ENCODE measurements at regions not wholly inside any gene's neighbourhood (a gene's known extent, or its start where the extent isn't known, plus 50 kb on each side); places are given as distances from the start of the nearest gene placed in this dataset.

GRCh38 chr11:128040603-128041002 lies 546.8 kb downstream of the ETS1 start:
- no peak for DNase-seq (ENCODE audit: low read depth in 3 of 3)

DNA sequence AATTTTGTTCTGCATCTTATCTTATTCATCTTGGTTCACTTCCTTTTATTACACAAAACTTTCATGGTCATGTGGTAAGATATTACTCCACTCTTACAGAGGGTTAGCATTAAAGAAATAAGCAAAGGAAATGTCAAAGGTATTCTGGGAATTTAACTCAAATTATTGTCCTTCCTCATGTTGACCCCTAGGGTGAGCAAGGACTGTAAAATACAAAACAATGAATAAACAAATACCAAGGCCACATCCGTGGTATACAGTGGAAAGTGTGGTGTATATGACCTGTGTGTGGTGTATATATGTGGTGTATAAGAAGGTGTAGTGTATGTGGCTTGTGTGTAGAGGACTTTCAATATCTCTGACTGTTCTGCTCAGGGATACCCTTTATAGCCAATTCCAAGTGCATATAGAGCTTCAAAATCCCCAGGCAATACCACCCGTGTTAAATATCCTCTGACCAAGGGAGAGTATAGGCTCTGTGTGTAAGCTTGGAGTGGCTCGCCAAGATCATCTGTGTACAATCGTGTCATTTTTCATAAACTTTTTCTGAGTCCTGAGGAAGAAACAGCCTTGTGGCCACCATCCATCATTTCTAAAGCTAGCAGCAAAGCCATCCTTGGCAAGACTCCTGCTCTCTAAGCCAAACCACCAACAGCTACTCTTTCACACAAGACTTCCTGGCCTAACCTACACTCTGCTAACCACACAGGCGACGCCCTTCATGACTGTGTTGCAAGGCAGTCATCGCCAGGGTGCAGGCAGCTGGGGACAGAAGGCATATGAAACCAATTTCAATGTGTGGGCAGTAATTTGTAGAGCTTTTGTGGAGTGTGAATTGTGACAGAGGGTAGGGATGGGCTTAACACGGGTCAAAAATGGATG lies 548.0 kb downstream of the ETS1 start:
- peak; percentile 47 to 71 (median 68) for DNase-seq (ENCODE audit: low read depth in 3 of 3)

- DNase-seq (ENCODE audit: low read depth in 3 of 3), result no peak
Measured at GRCh38 chr11:128036556-128037093, 550.7 kb downstream of the ETS1 start.

- no peak for DNase-seq (ENCODE audit: low read depth in 3 of 3)
Measured at GRCh38 chr11:128036006-128036405, 551.4 kb downstream of the ETS1 start.

DNA sequence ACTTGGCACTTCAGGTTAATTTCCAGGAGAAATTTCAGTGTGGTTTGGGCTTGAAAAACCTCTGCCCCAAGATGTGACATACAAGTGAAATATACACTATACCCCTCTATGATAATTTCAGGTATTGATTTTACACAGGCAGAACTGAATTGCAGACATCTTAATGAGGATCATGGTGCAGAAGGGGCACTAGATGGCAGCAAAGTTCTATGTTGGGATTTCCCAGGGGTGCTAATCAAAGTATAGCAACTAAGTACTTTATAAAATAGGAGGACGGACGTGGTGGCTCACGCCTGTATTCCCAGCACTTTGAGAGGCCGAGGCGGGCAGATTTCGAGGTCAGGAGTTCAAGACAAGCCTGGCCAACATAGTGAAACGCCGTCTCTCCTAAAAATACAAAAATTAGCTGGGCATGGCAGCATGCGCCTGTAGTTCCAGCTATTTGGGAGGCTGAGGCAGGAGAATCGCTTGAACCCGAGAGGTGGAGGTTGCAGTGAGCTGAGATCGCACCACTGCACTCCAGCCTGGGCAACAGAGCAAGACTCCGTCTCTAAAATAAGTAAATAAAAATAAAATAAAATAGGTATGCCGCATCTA lies 555.7 kb downstream of the ETS1 start:
- DNase-seq (ENCODE audit: low read depth in 3 of 3), result peak; percentile 35 to 57 (median 38)

- no peak for DNase-seq (ENCODE audit: low read depth in 3 of 3)
Measured at GRCh38 chr11:128029219-128029722, 558.1 kb downstream of the ETS1 start.

DNA sequence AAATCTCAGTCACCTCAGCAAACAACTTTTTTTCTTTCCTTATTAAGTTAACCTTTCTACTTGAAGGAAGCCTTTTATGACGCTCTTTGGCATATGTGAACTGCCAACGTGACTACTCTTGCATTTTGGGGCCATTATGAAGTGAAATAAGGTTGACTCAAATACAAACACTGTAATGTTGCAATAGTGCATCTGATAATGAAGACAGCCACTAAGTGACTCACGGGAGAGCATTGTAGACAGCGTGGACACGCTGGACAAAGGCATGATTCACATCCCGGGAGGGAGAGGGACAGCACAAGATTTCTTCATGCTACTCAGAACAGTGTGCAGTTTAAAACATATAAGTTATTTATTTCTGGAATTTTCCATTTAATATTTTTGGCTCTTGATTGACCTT lies 560.8 kb downstream of the ETS1 start:
- DNase-seq (ENCODE audit: low read depth in 3 of 3), result no peak

DNA sequence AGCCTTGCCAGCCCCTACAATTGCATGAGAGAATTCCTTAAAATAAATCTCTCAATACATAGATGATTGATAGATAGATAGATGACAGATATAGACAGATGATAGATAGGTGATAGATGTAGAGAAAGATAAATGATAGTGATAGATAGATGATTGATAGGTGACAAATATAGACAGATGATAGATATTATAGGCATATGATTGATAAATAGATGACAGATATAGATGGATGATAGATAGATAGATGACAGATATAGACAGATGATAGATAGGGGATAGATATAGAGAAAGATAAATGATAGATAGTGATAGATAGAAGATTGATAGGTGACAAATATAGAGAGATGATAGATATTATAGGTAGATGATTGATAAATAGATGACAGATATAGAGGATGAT lies 564.6 kb downstream of the ETS1 start:
- no peak for DNase-seq (ENCODE audit: low read depth in 3 of 3)

DNA sequence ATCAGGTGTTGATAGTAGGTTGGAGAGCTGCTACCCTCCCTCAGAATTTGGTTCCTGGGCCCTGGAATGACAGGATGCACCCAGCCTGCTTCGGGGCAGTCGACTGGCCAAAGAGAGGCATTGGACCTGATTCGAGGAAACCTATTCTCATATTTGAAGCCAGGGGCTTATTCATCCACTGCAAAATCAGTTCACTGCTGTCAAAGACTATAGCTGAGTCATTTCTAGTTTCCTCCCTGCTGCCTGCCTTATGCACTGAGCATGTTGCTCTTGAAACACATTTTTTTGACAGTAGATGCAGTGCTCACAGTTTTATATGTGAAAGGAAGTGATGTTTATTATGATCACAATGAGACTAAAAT lies 565.4 kb downstream of the ETS1 start:
- no peak for DNase-seq (ENCODE audit: low read depth in 3 of 3)

DNA sequence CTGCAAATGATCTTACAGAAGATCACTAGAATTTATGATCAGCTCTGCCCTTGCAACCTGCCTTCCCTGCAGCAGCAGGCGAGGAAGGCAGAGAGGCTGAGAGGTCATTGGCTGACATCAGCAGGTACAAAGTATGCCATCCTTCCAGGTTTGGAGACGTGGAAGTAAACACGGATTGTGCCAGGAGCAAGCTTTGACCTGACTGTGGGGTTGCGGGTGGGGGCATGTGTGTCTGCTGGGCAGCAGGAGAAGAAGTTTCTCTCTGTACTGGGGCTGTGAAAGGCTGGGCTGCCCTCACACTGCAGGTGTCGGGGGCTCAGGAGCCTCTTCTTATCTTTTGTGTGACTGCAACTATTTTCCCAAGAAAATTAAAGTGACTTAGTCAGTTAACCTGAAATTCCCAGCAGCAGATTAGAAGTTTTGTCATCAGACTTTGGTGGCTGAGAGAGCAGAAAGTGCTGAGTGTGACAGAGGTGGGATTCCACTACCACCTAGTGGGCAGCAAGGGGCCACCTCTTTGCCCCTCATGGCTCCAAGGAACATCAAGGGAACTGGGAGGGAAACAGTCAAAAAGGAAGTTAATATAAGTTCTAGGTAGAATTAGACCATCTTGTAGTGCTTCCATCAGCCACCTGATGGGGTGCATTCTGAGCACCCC lies 565.9 kb downstream of the ETS1 start:
- no peak for DNase-seq (ENCODE audit: low read depth in 3 of 3)

GRCh38 chr11:128018692-128019091 lies 568.7 kb downstream of the ETS1 start:
- DNase-seq (ENCODE audit: low read depth in 3 of 3), result no peak

GRCh38 chr11:128005562-128005961 lies 581.8 kb downstream of the ETS1 start:
- DNase-seq (ENCODE audit: low read depth in 3 of 3), result no peak

- no peak for DNase-seq (ENCODE audit: low read depth in 3 of 3)
Measured at GRCh38 chr11:127998421-127998820, 588.9 kb downstream of the ETS1 start.

DNA sequence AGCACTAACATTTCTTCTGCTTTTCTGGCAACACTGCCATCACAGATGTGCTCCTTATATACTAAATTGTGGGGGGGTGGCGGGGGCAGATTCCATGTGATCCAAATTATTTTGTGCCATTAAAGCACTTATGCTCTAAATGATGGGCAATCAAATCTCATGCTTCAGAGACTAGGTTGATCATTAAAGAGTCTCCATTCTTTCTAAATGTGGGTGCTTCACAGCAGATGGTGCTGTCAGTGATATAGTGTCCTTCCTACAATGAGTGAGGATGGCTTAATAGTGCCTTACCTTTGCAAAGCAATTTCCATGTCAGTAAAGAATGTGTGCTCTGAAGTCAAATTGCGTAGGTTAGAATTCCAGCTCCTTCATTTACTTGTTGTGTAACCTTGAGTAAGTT lies 589.8 kb downstream of the ETS1 start:
- no peak for DNase-seq (ENCODE audit: low read depth in 3 of 3)

GRCh38 chr11:127996825-127997224 lies 590.5 kb downstream of the ETS1 start:
- no peak for DNase-seq (ENCODE audit: low read depth in 3 of 3)

DNA sequence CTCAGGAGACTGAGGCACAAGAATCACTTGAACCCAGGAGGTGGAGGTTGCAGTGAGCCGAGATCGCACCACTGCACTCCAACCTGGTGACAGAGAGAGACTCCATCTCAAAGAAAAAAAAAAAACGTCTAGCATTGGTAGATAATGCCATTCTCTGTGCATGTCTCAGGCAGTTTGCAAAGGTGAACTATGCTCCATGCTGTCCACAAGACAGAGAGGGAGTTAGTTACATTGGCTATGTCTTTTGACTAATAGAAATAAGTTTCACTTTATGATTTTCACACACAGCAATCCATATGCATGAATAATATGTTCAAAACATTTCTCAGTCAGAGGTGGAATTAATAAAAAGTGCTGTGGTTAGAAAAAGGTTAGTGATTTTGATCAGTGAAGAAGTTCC lies 591.4 kb downstream of the ETS1 start:
- no peak for DNase-seq (ENCODE audit: low read depth in 3 of 3)

DNA sequence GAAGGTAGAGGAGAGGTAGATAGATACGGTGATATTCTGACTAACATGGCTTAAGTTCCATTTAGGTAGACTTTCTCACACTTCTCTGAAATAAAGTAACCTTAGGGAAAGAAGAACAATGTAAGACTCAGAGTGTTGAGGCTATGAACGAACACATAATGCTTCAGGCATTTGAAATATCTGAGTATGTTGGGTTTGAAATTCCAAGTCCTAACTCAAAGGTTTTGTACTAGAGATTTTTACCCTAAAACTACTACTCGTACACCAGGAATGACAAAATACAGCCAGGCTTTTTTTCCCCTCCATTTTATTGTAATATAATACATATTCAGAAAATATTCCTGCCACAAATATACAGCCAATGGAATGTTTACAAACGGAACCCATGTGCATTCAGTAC lies 592.6 kb downstream of the ETS1 start:
- DNase-seq (ENCODE audit: low read depth in 3 of 3), result no peak

DNA sequence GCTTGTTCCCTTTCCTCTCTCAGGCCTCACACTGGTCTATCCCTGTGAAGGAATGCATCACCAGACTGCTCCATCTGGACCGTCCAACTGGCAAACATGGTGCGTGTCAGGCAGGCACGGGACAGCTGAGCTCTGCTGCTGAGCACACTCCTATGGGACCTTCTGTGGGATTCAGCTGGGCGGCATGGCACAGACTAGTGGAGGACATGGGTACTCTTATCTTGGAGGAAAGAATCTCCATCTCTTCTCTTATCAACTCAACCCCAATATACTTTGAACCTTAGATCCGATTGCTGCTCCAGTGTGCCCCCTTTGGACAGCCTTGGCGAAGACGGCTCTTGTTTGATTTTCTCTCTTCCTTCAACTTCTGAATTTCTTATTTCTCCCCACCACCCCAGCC lies 593.6 kb downstream of the ETS1 start:
- no peak for DNase-seq (ENCODE audit: low read depth in 3 of 3)

- DNase-seq (ENCODE audit: low read depth in 3 of 3), result no peak
Measured at GRCh38 chr11:127993281-127993680, 594.1 kb downstream of the ETS1 start.

- DNase-seq (ENCODE audit: low read depth in 3 of 3), result no peak
Measured at GRCh38 chr11:127986073-127986472, 601.3 kb downstream of the ETS1 start.

DNA sequence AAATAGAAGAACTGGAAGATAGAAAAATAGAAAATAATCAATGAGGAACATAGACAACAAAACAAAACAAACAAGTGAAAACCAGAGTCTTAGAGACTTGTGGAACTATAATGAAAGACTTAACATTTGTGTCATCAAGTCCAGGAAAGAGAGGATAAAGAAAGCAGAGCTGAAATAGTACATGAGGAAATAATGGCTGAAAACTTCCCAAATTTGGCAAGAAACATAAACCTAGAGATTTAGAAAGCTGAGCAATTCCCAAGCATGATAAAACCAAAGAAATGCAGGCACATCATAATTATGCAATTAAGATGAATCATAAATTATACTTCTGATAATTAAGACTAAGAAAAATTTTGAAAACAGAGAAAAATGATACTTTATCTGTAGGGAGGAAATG lies 614.5 kb downstream of the ETS1 start:
- DNase-seq (ENCODE audit: low read depth in 3 of 3), result no peak

GRCh38 chr11:127971448-127971847 lies 615.9 kb downstream of the ETS1 start:
- DNase-seq (ENCODE audit: low read depth in 3 of 3), result no peak

DNA sequence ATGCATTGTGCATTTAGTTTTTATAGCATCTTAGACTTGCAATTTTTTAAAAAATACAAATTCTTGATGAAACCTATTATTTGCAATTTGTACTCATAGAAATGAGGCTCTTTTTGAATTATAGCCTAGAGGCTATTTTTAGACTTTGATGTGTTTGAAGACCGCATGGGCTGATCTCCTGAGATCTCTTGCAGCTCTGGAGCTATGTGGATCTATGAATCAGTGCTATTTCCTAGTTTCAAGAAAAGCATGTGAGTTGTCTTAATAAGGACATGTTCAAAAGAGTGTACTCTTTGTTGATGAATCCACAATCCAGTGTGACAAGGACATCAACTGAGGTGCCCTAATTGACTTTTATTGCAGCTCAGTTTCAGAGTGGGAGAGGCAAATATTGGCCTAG lies 620.5 kb downstream of the ETS1 start:
- no peak for DNase-seq (ENCODE audit: low read depth in 3 of 3)
